A549 (cell line): ENCODE measurements at regions not wholly inside any gene's neighbourhood (a gene's known extent, or its start where the extent isn't known, plus 50 kb on each side); places are given as distances from the start of the nearest gene placed in this dataset.

Experiments
- ATAC-seq, 2 experiments: fragments of 200-7000 bp in 1 of 2; fragments of >200 bp in 1 of 2; cut with Nextera tagmentation in 1 of 2; cut with Tn5 transposase in 1 of 2; 3 replicates each; pipeline versions ENCODE4 v1.8.0 to v1.9.1; 2018 to 2020; ENCODE audit warnings: mild to moderate bottlenecking in 1 of 2, moderate library complexity in 1 of 2
- CTCF ChIA-PET: fragments of 300-600 bp; sonication (Branson Sonifier 250); formaldehyde crosslinking; extraction: SDS; loops from one replicate; lab custom pipeline; 2021; ENCODE audit warnings: antibody characterized with exemption, inconsistent platforms; lab: Yijun Ruan, JAX
- POLR2A ChIA-PET: fragments of 350-600 bp; formaldehyde crosslinking; extraction: SDS; loops from one replicate; lab custom pipeline; 2021; ENCODE audit warnings: antibody characterized with exemption, inconsistent platforms; lab: Yijun Ruan, JAX
- DNase-seq, 2 experiments: peaks; one replicate each; pipeline versions ENCODE4 v3.0.0 to v3.0.0-alpha.2; 2011 to 2016; ENCODE audit warnings: low read depth in 1 of 2, low spot score in 1 of 2
- FAIRE-seq: peaks from 2 replicates; lab custom pipeline; 2011; peaks lifted over from hg19 to GRCh38; lab: Jason Lieb, UNC
- H3K27ac ChIP-seq, 2 experiments: fragments of >200 bp; sonication (Bioruptor Twin); formaldehyde crosslinking; 3 replicates each; pipeline ENCODE4 v1.5.1; 2016 to 2017
- H3K4me1 ChIP-seq: fragments of >200 bp; sonication (Bioruptor Twin); formaldehyde crosslinking; 3 replicates; pipeline ENCODE4 v1.6.1; 2016
- H3K4me2 ChIP-seq: fragments of >200 bp; sonication (Bioruptor Twin); formaldehyde crosslinking; 3 replicates; pipeline ENCODE4 v1.6.1; 2016
- H3K4me3 ChIP-seq: fragments of >200 bp; sonication (Bioruptor Twin); formaldehyde crosslinking; 3 replicates; pipeline ENCODE4 v1.5.1; 2016
- H3K9me3 ChIP-seq: fragments of >200 bp; sonication (Bioruptor Twin); formaldehyde crosslinking; 3 replicates; pipeline ENCODE4 v1.6.1; 2016
- BCL3 ChIP-seq: fragments of >200 bp; sonication (Bioruptor Twin); formaldehyde crosslinking; IDR thresholded peaks from 3 replicates; pipeline ENCODE4 v1.6.1; 2016
- CBX2 ChIP-seq: fragments of 200-600 bp; sonication (generic); IDR thresholded peaks from 2 replicates; pipeline ENCODE4 v1.6.1; 2016; ENCODE audit warnings: low read depth, mild to moderate bottlenecking, borderline replicate concordance
- CEBPB ChIP-seq, 2 experiments: fragments of >200 bp in 1 of 2; sonication (Bioruptor Twin) in 1 of 2; formaldehyde crosslinking in 1 of 2; IDR thresholded peaks; 2 replicates each; pipeline ENCODE4 v1.6.1; 2012 to 2016
- CHD2 ChIP-seq: fragments of 150-350 bp; IDR thresholded peaks from 2 replicates; pipeline ENCODE4 v1.6.1; 2014; ENCODE audit warnings: low read length; ENCODE audit not compliant: partially characterized antibody
- E2F6 ChIP-seq: IDR thresholded peaks from 2 replicates; pipeline ENCODE4 v1.6.1; 2012; ENCODE audit warnings: low read depth, borderline replicate concordance
- HMGXB4 ChIP-seq: fragments of 250-450 bp; sonication (Bioruptor Pico); IDR thresholded peaks from 2 replicates; pipeline ENCODE4 v1.5.0; 2021; ENCODE audit warnings: mild to moderate bottlenecking, moderate library complexity, borderline replicate concordance
- HOXB13 ChIP-seq: fragments of 250-450 bp; sonication (Bioruptor Pico); IDR thresholded peaks from 2 replicates; pipeline ENCODE4 v1.5.0; 2020; ENCODE audit warnings: low read depth, mild to moderate bottlenecking, moderate library complexity
- JUN ChIP-seq, 2 experiments: fragments of >200 bp; sonication (Bioruptor Twin); formaldehyde crosslinking; IDR thresholded peaks; 2 replicates in 1 of 2; 3 replicates in 1 of 2; pipeline ENCODE4 v1.6.1; 2016 to 2017
- JUNB ChIP-seq: fragments of >200 bp; sonication (Bioruptor Twin); formaldehyde crosslinking; IDR thresholded peaks from 2 replicates; pipeline ENCODE4 v1.6.1; 2016
- NR3C1 ChIP-seq: fragments of >200 bp; sonication (Bioruptor Twin); formaldehyde crosslinking; IDR thresholded peaks from 3 replicates; pipeline ENCODE4 v1.6.1; 2017
- REST ChIP-seq: fragments of 200-600 bp; sonication (generic); IDR thresholded peaks from 2 replicates; pipeline ENCODE4 v1.6.1; 2016; ENCODE audit warnings: antibody characterized with exemption, mild to moderate bottlenecking, moderate library complexity
- USF2 ChIP-seq: fragments of 450-650 bp; IDR thresholded peaks from 2 replicates; pipeline ENCODE4 v1.6.1; 2014; ENCODE audit warnings: antibody characterized with exemption
- ZNF302 ChIP-seq: fragments of 250-450 bp; sonication (Bioruptor Pico); IDR thresholded peaks from 2 replicates; pipeline ENCODE4 v1.9.0; 2021; ENCODE audit warnings: inconsistent platforms, mild to moderate bottlenecking, moderate library complexity
- WGBS: methylation state at CpG from one replicate; pipeline ENCODE4 v1.1.6; 2017; ENCODE audit errors: missing lambda C conversion rate; 5-methylcytosine and 5-hydroxymethylcytosine counted together

- POLR2A ChIA-PET = no interaction called here
Measured at GRCh38 chr17:69858460-69858859, 216.6 kb upstream of the KCNJ16 start.

More at GRCh38 chr17:69858460-69858859, 216.6 kb upstream of the KCNJ16 start:
- Histone ChIP-seq H3K27ac (no peak overlapping the region), H3K9me3 (no peaks in the 10 kb centered on the region), H3K4me3 (no peak overlapping the region), H3K4me1 (peaks cover 13% of the 10 kb centered on the region), H3K4me2 (no peak overlapping the region)
- WGBS = 58% methylated on average over 3 of the region's 3 CpGs
- DNase-seq (no peak), ATAC-seq (no peak), FAIRE-seq (no peak)
- no peak for TF ChIP-seq JUN (IDR thresholded peaks at IDR 0.05)
- no peak for TF ChIP-seq E2F6
- no peak for TF ChIP-seq NR3C1
- TF ChIP-seq BCL3 = no peak
- no peak for TF ChIP-seq CEBPB (IDR thresholded peaks at IDR 0.05)
- no peak for TF ChIP-seq JUNB
- no peak for TF ChIP-seq HMGXB4 (CRISPR knock-in tag)
- TF ChIP-seq HOXB13 (CRISPR knock-in tag) = no peak
- TF ChIP-seq USF2 = no peak
- no peak for TF ChIP-seq REST
- no peak for TF ChIP-seq CBX2
- TF ChIP-seq CHD2 = no peak
- no peak for TF ChIP-seq ZNF302 (CRISPR knock-in tag)
- CTCF ChIA-PET = interaction anchor here (0.9 kb wide), 1 partner anchor 252 kb away, joined by 3 read pairs; no protein-coding TSS in a partner anchor
